22Rv1 (cell line): ENCODE measurements at regions not wholly inside any gene's neighbourhood (a gene's known extent, or its start where the extent isn't known, plus 50 kb on each side); places are given as distances from the start of the nearest gene placed in this dataset.

Source experiments
- H3K27ac ChIP-seq: fragments of 450-650 bp; 2 replicates; pipeline ENCODE4 v1.5.1; 2017
- ZFX ChIP-seq: fragments of 450-650 bp; IDR thresholded peaks from 2 replicates; pipeline ENCODE4 v1.6.1; 2017; ENCODE audit warnings: antibody characterized with exemption, borderline replicate concordance
- TF ChIP-seq, protein P1 (sequence below): fragments of 450-650 bp; IDR thresholded peaks from 2 replicates; pipeline ENCODE4 v1.5.1; 2017; ENCODE audit warnings: mild to moderate bottlenecking

DNA sequence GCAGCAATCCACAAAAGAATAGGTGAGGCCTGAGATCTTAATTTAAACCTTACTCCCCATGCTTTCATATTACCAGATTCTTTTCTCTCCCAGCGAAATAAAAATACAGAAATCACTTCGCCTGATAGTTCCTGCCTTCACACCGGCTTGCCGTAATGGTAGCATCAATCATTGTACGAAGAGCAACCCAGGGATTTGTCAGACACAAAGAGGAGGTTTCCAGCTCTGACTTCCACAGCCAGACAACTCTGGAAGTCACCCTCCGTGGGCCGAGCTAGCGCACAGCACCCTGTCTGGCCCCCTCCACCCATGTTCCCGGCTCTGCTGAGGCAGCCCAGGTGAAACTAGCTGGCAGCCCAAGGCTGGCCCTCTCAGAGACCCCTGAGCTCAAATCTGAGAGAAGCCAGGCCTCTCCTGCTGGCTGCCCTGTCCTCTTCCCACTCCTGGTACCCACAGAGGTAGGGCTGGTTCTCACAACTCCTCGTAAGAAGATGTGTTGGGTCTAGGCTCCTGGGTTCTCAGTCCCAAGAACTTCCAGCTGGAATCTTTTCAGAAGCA is 156.9 kb upstream of the BNIP2 start:
- no peak overlapping the region for H3K27ac ChIP-seq
- no peak for TF ChIP-seq ZFX
- TF ChIP-seq, protein P1, sequence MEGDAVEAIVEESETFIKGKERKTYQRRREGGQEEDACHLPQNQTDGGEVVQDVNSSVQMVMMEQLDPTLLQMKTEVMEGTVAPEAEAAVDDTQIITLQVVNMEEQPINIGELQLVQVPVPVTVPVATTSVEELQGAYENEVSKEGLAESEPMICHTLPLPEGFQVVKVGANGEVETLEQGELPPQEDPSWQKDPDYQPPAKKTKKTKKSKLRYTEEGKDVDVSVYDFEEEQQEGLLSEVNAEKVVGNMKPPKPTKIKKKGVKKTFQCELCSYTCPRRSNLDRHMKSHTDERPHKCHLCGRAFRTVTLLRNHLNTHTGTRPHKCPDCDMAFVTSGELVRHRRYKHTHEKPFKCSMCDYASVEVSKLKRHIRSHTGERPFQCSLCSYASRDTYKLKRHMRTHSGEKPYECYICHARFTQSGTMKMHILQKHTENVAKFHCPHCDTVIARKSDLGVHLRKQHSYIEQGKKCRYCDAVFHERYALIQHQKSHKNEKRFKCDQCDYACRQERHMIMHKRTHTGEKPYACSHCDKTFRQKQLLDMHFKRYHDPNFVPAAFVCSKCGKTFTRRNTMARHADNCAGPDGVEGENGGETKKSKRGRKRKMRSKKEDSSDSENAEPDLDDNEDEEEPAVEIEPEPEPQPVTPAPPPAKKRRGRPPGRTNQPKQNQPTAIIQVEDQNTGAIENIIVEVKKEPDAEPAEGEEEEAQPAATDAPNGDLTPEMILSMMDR: no peak

DNA sequence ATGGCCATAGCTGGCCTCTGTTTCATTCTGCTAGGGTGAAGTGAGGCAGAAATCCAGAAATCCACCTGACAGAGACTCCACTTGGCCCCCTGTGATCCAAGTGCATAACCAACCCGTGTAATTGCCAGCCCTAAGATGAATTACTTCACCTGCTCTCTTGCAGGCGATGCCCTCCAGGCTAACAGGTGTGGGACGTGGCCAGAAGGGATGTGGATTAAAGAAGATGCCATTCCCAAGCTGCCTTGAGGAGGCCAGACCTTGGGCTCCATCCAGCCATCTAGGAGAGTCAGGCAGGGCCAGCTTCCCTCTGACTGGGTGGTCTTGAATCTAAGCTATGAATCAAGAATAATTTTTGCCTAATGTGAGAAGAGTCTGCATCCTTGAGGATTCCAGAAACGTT is 154.5 kb upstream of the BNIP2 start:
- TF ChIP-seq, protein P1: no peak
- no peak overlapping the region for H3K27ac ChIP-seq

DNA sequence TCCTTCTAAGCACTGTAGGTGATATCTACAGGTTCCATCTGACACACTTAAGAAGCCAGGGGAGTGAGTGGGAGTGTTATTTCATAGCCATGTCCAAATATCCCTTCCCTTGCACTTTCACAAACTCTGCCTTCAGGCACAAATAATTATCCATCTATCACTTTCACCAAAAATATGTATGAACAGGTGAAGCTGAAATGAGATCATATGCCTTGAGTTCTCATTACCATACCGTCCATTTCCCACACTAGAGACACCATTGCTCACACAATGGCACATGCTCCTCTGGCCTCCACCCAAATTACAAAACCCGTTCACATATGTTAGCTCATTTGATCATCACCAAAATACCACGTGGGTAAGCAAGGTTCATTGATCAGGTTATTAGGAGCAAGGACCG is 151.9 kb upstream of the BNIP2 start:
- TF ChIP-seq, protein P1: no peak
- TF ChIP-seq ZFX: no peak
- H3K27ac ChIP-seq: no peak overlapping the region

DNA sequence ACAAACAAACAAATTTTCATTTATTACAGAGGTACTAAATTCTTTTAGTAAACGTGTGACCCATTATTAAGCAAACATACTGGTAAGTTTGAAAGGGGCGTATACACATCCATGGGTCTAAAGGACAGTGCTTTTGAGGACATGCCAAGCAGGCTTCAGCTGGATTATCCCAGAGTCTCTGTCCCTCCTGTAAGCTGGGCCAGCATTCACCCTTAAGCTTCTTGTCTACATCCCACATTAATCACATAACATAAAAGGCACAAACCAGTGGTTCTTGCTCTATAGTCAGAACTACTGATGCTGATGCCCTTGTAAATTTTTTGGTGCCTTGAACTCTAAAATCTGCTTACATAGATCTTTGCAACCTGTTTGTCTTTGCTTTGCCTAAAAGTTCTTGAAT is 150.8 kb upstream of the BNIP2 start:
- no peak for TF ChIP-seq ZFX
- TF ChIP-seq, protein P1: no peak
- H3K27ac ChIP-seq: no peak overlapping the region

DNA sequence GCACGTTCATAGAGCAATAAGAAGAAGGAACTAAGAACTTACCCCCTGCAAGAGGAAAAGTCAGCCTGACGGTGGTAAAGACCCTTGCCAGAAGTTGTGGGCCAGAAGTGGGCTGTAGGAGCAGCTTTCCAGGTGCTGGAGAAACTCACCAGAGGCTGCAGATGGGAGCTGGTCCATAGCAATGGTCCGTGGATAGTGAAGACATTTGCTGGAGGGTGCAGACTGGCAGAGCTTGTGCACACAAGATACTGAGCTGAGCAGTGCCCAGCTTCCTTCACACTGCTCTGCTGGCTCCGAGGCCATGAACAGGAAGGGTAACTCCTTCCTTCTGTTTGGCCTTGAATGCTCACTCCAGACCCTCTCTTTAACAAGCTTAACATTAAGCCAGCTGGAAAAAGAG is 149.8 kb upstream of the BNIP2 start:
- TF ChIP-seq, protein P1: no peak
- no peak for TF ChIP-seq ZFX
- H3K27ac ChIP-seq: no peak overlapping the region

DNA sequence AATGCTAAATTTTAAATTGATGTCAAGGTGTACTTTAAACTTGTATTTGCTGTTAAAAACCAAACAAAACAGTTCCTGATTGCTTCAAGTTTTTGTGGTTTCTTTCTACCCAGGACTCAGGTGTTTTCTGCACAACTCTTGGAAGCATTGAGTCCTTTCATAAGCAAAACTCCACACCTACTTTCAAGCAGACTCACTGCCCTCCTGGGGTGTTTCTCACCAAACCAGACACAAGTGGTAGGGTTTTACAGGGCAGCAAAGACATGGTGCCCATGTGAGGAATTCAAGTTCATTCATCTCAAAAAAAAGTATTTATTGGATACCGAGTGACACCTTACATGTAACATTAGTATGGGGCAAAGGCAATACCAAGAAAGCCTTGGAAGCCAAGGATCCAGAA is 146.7 kb upstream of the BNIP2 start:
- no peak for TF ChIP-seq ZFX
- TF ChIP-seq, protein P1: no peak
- H3K27ac ChIP-seq: no peak overlapping the region

DNA sequence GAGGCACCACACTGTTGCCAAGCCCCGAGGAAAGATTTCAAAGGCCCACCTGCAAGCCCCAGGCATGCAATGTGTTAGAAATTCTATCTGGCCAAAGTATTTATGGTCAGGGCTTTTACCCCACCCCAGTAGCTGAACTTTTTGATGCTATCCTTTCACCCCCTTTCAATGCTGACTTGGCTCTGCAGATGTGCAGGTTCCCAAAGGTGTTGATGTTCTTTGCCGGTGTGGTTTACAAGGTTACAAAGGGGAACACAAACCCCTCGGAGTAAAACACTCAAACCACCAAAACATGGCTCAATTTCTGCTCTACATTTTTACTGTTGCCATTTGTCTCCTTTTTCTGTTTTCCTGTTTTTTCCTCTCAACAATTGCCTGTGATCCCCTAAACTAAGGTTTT is 145.4 kb upstream of the BNIP2 start:
- TF ChIP-seq, protein P1: no peak
- no peak for TF ChIP-seq ZFX
- no peak overlapping the region for H3K27ac ChIP-seq
